NT2/D1 (cell line): ENCODE measurements at regions not wholly inside any gene's neighbourhood (a gene's known extent, or its start where the extent isn't known, plus 50 kb on each side); places are given as distances from the start of the nearest gene placed in this dataset.

Source experiments
- SUZ12 ChIP-seq: IDR thresholded peaks from 2 replicates; pipeline ENCODE4 v1.6.1; 2011; ENCODE audit not compliant: insufficient read length, insufficient read depth; ENCODE audit errors: extremely low read depth
- YY1 ChIP-seq: IDR thresholded peaks from 2 replicates; pipeline ENCODE4 v1.6.1; 2011; ENCODE audit not compliant: insufficient read length, insufficient read depth
- ZNF274 ChIP-seq: IDR thresholded peaks from 2 replicates; pipeline ENCODE4 v1.6.1; 2011; ENCODE audit warnings: mild to moderate bottlenecking, low read depth, low read length

- TF ChIP-seq YY1 (no peak), ZNF274 (no peak), SUZ12 (no peak)
Measured at GRCh38 chr1:108075055-108075454, 110.1 kb upstream of the VAV3 start.
